ENCODE measurements at regions not wholly inside any gene's neighbourhood (a gene's known extent, or its start where the extent isn't known, plus 50 kb on each side); places are given as distances from the start of the nearest gene placed in this dataset.

DNA sequence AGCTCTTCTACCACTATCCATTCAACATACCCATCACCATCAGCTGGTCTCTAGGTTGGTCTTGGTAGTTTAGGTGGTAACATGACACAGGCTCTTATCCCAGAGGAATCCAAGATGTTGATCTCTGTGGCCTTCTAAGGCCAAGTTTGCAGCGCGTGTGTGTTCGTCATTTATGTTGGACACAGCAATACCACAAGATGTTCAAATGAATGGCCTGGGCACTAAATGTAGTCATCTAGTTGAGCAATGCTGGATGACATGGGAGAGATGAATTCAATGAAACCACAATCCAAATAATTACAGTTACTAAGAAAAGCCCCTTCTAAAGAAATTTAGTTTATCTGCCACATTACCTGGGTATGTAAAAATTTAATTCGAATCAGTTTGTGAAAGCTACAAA, 292.4 kb downstream of the MRPS30 start:
- TF ChIP-seq POLR2AphosphoS5 (IDR thresholded peaks at IDR 0.05) = no peak
- TF ChIP-seq, protein P1, sequence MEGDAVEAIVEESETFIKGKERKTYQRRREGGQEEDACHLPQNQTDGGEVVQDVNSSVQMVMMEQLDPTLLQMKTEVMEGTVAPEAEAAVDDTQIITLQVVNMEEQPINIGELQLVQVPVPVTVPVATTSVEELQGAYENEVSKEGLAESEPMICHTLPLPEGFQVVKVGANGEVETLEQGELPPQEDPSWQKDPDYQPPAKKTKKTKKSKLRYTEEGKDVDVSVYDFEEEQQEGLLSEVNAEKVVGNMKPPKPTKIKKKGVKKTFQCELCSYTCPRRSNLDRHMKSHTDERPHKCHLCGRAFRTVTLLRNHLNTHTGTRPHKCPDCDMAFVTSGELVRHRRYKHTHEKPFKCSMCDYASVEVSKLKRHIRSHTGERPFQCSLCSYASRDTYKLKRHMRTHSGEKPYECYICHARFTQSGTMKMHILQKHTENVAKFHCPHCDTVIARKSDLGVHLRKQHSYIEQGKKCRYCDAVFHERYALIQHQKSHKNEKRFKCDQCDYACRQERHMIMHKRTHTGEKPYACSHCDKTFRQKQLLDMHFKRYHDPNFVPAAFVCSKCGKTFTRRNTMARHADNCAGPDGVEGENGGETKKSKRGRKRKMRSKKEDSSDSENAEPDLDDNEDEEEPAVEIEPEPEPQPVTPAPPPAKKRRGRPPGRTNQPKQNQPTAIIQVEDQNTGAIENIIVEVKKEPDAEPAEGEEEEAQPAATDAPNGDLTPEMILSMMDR (IDR thresholded peaks at IDR 0.05) = no peak
- TF ChIP-seq POLR2A (IDR thresholded peaks at IDR 0.05) = no peak
- no peak for TF ChIP-seq EP300 (IDR thresholded peaks at IDR 0.05)
